ENCODE measurements at regions not wholly inside any gene's neighbourhood (a gene's known extent, or its start where the extent isn't known, plus 50 kb on each side); places are given as distances from the start of the nearest gene placed in this dataset.

GRCh38 chr2:223182356-223182755 lies 130.4 kb downstream of the KCNE4 start:
- TF ChIP-seq CTCF (IDR thresholded peaks at IDR 0.05) = no peak
- no peak for TF ChIP-seq POLR2A (IDR thresholded peaks at IDR 0.05)
- TF ChIP-seq POLR2AphosphoS5 (IDR thresholded peaks at IDR 0.05) = no peak
